ENCODE measurements at regions not wholly inside any gene's neighbourhood (a gene's known extent, or its start where the extent isn't known, plus 50 kb on each side); places are given as distances from the start of the nearest gene placed in this dataset.

- TF ChIP-seq CTCF (IDR thresholded peaks at IDR 0.05; ENCODE audit: low read depth, low read length) = no peak
- H3K4me3 ChIP-seq (replicated peaks in 1 of 2; ENCODE audit: low read depth in 2 of 2, low read length in 2 of 2) = no peak overlapping the region
- no peak for DNase-seq (ENCODE audit: low read depth in 2 of 2)
These were observed 588.9 kb upstream of the EPHA6 start for GRCh38 chr3:96225494-96225893.

- TF ChIP-seq CTCF (IDR thresholded peaks at IDR 0.05; ENCODE audit: low read depth, low read length) = no peak
- DNase-seq (ENCODE audit: low read depth in 2 of 2) = no peak
- H3K4me3 ChIP-seq (replicated peaks in 1 of 2; ENCODE audit: low read depth in 2 of 2, low read length in 2 of 2) = no peak overlapping the region
These were observed 580.7 kb upstream of the EPHA6 start for GRCh38 chr3:96233679-96234078.

- H3K4me3 ChIP-seq (replicated peaks in 1 of 2; ENCODE audit: low read depth in 2 of 2, low read length in 2 of 2) = no peak overlapping the region
- no peak for DNase-seq (ENCODE audit: low read depth in 2 of 2)
- no peak for TF ChIP-seq CTCF (IDR thresholded peaks at IDR 0.05; ENCODE audit: low read depth, low read length)
These were observed 577.9 kb upstream of the EPHA6 start for GRCh38 chr3:96236522-96236921.

- no peak overlapping the region for H3K4me3 ChIP-seq (replicated peaks in 1 of 2; ENCODE audit: low read depth in 2 of 2, low read length in 2 of 2)
- no peak for DNase-seq (ENCODE audit: low read depth in 2 of 2)
- TF ChIP-seq CTCF (IDR thresholded peaks at IDR 0.05; ENCODE audit: low read depth, low read length) = no peak
These were observed 555.1 kb upstream of the EPHA6 start for GRCh38 chr3:96259299-96259698.

GRCh38 chr3:96264701-96265100, 549.7 kb upstream of the EPHA6 start:
- no peak for TF ChIP-seq CTCF (IDR thresholded peaks at IDR 0.05; ENCODE audit: low read depth, low read length)
- H3K4me3 ChIP-seq (replicated peaks in 1 of 2; ENCODE audit: low read depth in 2 of 2, low read length in 2 of 2) = no peak overlapping the region
- peak in 1 of 2 donors; percentile 3 for DNase-seq (ENCODE audit: low read depth in 2 of 2)

GRCh38 chr3:96266395-96267190, 547.8 kb upstream of the EPHA6 start:
- DNase-seq (ENCODE audit: low read depth in 2 of 2) = peak in 1 of 2 donors; percentile 66
- no peak for TF ChIP-seq CTCF (IDR thresholded peaks at IDR 0.05; ENCODE audit: low read depth, low read length)
- no peak overlapping the region for H3K4me3 ChIP-seq (replicated peaks in 1 of 2; ENCODE audit: low read depth in 2 of 2, low read length in 2 of 2)

GRCh38 chr3:96267577-96267976, 546.8 kb upstream of the EPHA6 start:
- no peak overlapping the region for H3K4me3 ChIP-seq (replicated peaks in 1 of 2; ENCODE audit: low read depth in 2 of 2, low read length in 2 of 2)
- TF ChIP-seq CTCF (IDR thresholded peaks at IDR 0.05; ENCODE audit: low read depth, low read length) = no peak
- peak in 1 of 2 donors; percentile 10 for DNase-seq (ENCODE audit: low read depth in 2 of 2)

Data from cardiac fibroblast (primary cell).